ENCODE measurements at regions not wholly inside any gene's neighbourhood (a gene's known extent, or its start where the extent isn't known, plus 50 kb on each side); places are given as distances from the start of the nearest gene placed in this dataset.

DNA sequence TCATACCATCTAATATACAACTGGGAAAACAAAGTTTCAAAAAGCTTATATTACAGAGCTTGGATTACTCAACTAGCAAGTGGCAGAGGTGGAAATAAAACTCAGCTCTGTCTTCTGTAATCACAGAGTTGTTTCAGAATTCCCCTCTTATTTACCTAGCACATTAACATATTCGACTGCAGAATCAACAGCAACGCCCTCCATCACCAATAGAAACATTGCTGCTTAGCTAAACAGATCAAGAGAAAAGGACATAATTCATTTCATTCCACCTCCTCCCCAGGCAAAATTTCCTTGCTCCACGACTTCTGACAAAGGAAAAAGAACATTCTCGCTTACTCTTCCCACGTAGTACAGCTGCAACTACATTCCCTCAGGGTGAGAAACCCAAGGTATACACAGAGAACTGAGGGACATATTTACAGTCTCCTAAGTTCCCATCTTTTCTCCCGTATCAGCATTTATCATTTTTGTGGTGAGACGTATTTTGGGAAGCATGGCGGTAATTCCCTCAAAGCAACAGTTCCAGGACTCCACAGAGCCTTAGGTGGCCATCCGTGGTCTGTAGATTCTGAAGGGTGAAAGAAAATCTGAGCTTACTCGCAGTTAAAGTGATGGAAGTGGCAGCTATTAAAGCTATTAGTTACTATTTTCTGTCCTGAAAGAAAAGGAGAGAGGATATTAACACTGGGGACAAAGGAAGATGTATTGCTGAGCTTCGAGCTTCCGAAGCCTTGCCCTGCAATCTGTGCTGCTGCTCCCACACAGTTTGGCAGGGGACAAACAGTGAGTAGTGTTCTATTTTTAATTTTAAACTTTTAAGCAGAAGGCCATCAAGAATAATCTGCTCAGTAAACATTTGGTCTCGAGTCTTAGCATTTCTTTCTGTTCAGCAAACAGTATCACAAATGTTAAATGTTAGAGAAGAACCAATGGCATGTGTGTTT, 1296.2 kb downstream of the CDH8 start:
- BruUV-seq (replicated peaks), result no TSS peak

DNA sequence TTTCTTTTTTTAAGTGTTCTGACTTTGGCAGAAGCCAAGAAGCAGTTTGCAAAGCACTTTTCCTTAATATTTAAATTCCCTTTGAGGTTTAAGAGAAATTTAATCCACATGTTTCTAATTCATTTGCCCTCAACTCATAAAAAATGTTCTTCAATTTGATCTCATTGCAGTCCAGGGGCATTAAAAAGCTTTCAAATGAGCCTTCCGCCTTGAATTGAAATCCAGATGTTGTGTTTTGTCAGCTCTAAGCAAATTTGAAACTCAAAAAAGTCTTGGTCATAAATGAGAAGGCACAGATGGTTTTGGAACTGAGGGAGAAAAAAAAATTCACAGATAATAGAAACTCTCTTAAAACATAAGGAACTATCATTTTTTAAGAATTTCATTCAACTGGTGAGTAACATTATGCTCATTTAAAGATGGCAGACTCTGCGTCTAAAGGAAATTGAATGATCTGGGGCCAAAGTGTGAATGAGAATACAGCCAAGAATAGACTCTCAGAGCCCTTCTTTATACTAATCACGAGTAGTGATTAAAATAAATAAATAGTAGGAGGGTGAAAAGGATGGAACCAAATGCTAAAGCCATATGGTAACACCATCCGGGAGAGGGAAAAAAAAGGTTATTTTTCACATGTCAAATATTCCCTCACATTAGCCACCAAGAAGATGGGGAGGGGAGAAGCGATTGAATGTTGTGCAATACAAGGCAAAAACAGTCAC, 1304.7 kb downstream of the CDH8 start:
- Histone ChIP-seq H3K4me1 (ENCODE audit: control insufficient read depth, insufficient read depth, low read length) (no peaks in the 10 kb centered on the region), H3K9ac (ENCODE audit: control insufficient read depth, insufficient read depth, low read length) (no peak overlapping the region), H4K20me1 (ENCODE audit: control insufficient read depth, insufficient read depth) (no peaks in the 10 kb centered on the region), H3K79me2 (ENCODE audit: control insufficient read depth, insufficient read depth, low read length) (no peaks in the 10 kb centered on the region), H3K4me2 (ENCODE audit: control insufficient read depth, insufficient read depth) (no peak overlapping the region), H3K9me3 (replicated peaks; ENCODE audit: control insufficient read depth, insufficient read depth, low read length) (no peaks in the 10 kb centered on the region), H3K27ac (ENCODE audit: control insufficient read depth, insufficient read depth) (no peak overlapping the region), H3K4me3 (no peak overlapping the region), H3K27me3 (replicated peaks in 1 of 2; ENCODE audit: control insufficient read depth in 2 of 2, insufficient read depth in 2 of 2, low read length in 1 of 2) (no peaks in the 10 kb centered on the region), H3K36me3 (ENCODE audit: control insufficient read depth in 2 of 2, insufficient read depth in 2 of 2, low read length in 1 of 2) (no peaks in the 10 kb centered on the region), H2AFZ (ENCODE audit: control insufficient read depth, low read depth, low read length) (no peak overlapping the region)
- DNase-seq (ENCODE audit: low read depth, low spot score) (no peak), ATAC-seq (no peak), FAIRE-seq (no peak)
- in situ Hi-C loops (cut with MboI) (no loop called here), intact Hi-C loops (cut with micrococcal nuclease; ENCODE audit: unreplicated experiment) (no loop called here)
- ChIA-PET SMC1A (ENCODE audit: uncharacterized antibody, unreplicated experiment) (no interaction called here), CTCF (no interaction called here), RAD21 (ENCODE audit: unreplicated experiment) (no interaction called here), POLR2A (no interaction called here)
- no TSS peak for BruUV-seq (replicated peaks)
- WGBS (ENCODE audit: insufficient coverage, insufficient replicate concordance, low lambda C conversion rate, missing lambda C conversion rate), result 8% methylated on average over 5 of the region's 5 CpGs
- TF ChIP-seq SUZ12 (IDR thresholded peaks at IDR 0.05; ENCODE audit: unreplicated experiment) (no peak), POLR2AphosphoS5 (IDR thresholded peaks at IDR 0.05; ENCODE audit: low read length) (no peak), MEF2B (IDR thresholded peaks at IDR 0.05; ENCODE audit: partially characterized antibody, poor library complexity, severe bottlenecking) (no peak), NKRF (conservative IDR thresholded peaks at IDR 0.05) (no peak), BACH1 (IDR thresholded peaks at IDR 0.05; ENCODE audit: borderline replicate concordance) (no peak), KDM1A (IDR thresholded peaks at IDR 0.05; ENCODE audit: borderline replicate concordance) (no peak), RELB (IDR thresholded peaks at IDR 0.05; ENCODE audit: low read depth) (no peak)
- TF ChIP-seq, protein P1, sequence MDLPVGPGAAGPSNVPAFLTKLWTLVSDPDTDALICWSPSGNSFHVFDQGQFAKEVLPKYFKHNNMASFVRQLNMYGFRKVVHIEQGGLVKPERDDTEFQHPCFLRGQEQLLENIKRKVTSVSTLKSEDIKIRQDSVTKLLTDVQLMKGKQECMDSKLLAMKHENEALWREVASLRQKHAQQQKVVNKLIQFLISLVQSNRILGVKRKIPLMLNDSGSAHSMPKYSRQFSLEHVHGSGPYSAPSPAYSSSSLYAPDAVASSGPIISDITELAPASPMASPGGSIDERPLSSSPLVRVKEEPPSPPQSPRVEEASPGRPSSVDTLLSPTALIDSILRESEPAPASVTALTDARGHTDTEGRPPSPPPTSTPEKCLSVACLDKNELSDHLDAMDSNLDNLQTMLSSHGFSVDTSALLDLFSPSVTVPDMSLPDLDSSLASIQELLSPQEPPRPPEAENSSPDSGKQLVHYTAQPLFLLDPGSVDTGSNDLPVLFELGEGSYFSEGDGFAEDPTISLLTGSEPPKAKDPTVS (IDR thresholded peaks at IDR 0.05; ENCODE audit: low read depth, low read length), result no peak

More for the DNA sequence above, 1296.2 kb downstream of the CDH8 start:
- Histone ChIP-seq H4K20me1 (ENCODE audit: control insufficient read depth, insufficient read depth) (no peaks in the 10 kb centered on the region), H3K9ac (ENCODE audit: control insufficient read depth, insufficient read depth, low read length) (no peak overlapping the region), H3K4me1 (ENCODE audit: control insufficient read depth, insufficient read depth, low read length) (no peaks in the 10 kb centered on the region), H3K4me2 (ENCODE audit: control insufficient read depth, insufficient read depth) (no peak overlapping the region), H3K9me3 (replicated peaks; ENCODE audit: control insufficient read depth, insufficient read depth, low read length) (no peaks in the 10 kb centered on the region), H2AFZ (ENCODE audit: control insufficient read depth, low read depth, low read length) (no peak overlapping the region), H3K27me3 (replicated peaks in 1 of 2; ENCODE audit: control insufficient read depth in 2 of 2, insufficient read depth in 2 of 2, low read length in 1 of 2) (no peaks in the 10 kb centered on the region), H3K4me3 (no peak overlapping the region), H3K79me2 (ENCODE audit: control insufficient read depth, insufficient read depth, low read length) (no peaks in the 10 kb centered on the region), H3K36me3 (ENCODE audit: control insufficient read depth in 2 of 2, insufficient read depth in 2 of 2, low read length in 1 of 2) (no peaks in the 10 kb centered on the region), H3K27ac (ENCODE audit: control insufficient read depth, insufficient read depth) (no peak overlapping the region)
- POLR2A ChIA-PET, result no interaction called here
- FAIRE-seq, result no peak
- in situ Hi-C loops (cut with MboI), result no loop called here
- RAD21 ChIA-PET (ENCODE audit: unreplicated experiment), result no interaction called here
- ATAC-seq, result no peak
- intact Hi-C loops (cut with micrococcal nuclease; ENCODE audit: unreplicated experiment), result no loop called here
- DNase-seq (ENCODE audit: low read depth, low spot score), result no peak
- CTCF ChIA-PET, result no interaction called here
- no peak for TF ChIP-seq IKZF2 (IDR thresholded peaks at IDR 0.05)
- TF ChIP-seq LARP7 (IDR thresholded peaks at IDR 0.05), result no peak
- no peak for TF ChIP-seq BHLHE40 (IDR thresholded peaks at IDR 0.05; ENCODE audit: borderline replicate concordance in 1 of 2, low read depth in 2 of 2, low read length in 1 of 2)
- no peak for TF ChIP-seq SMARCA5 (IDR thresholded peaks at IDR 0.05)
- TF ChIP-seq ETV6 (conservative IDR thresholded peaks at IDR 0.05 in 1 of 2, IDR thresholded peaks at IDR 0.05 in 1 of 2; ENCODE audit: borderline replicate concordance in 1 of 2, low read depth in 1 of 2), result no peak
- no peak for TF ChIP-seq ZNF274 (IDR thresholded peaks at IDR 0.05; ENCODE audit: insufficient read depth, insufficient read length)
- SMC1A ChIA-PET (ENCODE audit: uncharacterized antibody, unreplicated experiment), result no interaction called here
- 27% methylated on average over 13 of the region's 13 CpGs for WGBS (ENCODE audit: insufficient coverage, insufficient replicate concordance, low lambda C conversion rate, missing lambda C conversion rate)
